LHCN-M2 (cell line): ENCODE measurements at regions not wholly inside any gene's neighbourhood (a gene's known extent, or its start where the extent isn't known, plus 50 kb on each side); places are given as distances from the start of the nearest gene placed in this dataset.

Source experiments
- DNase-seq: peaks from one replicate; pipeline ENCODE4 v3.0.0-alpha.2; 2012; ENCODE audit warnings: low read depth

GRCh38 chr2:193608451-193608850, 1413.7 kb upstream of the TMEFF2 start:
- no peak for DNase-seq

GRCh38 chr2:193590831-193591230, 1396.1 kb upstream of the TMEFF2 start:
- DNase-seq = no peak

GRCh38 chr2:193584522-193584938, 1389.8 kb upstream of the TMEFF2 start:
- peak; percentile 61 for DNase-seq

GRCh38 chr2:193583638-193584400, 1389.1 kb upstream of the TMEFF2 start:
- DNase-seq = peak; percentile 64

GRCh38 chr2:193581807-193582206, 1387.1 kb upstream of the TMEFF2 start:
- DNase-seq = no peak

GRCh38 chr2:193580176-193580950, 1385.6 kb upstream of the TMEFF2 start:
- no peak for DNase-seq

- DNase-seq = no peak
These were observed 1372.2 kb upstream of the TMEFF2 start for GRCh38 chr2:193566886-193567285.

GRCh38 chr2:193566276-193566675, 1371.5 kb upstream of the TMEFF2 start:
- DNase-seq = no peak

GRCh38 chr2:193562031-193562430, 1367.3 kb upstream of the TMEFF2 start:
- DNase-seq = no peak

GRCh38 chr2:193561054-193561453, 1366.3 kb upstream of the TMEFF2 start:
- DNase-seq = no peak

- peak; percentile 71 for DNase-seq
These were observed 1362.2 kb upstream of the TMEFF2 start for GRCh38 chr2:193556766-193557470.

- no peak for DNase-seq
These were observed 1354.9 kb upstream of the TMEFF2 start for GRCh38 chr2:193549661-193550060.

- DNase-seq = peak; percentile 40
These were observed 1348.0 kb upstream of the TMEFF2 start for GRCh38 chr2:193542762-193543161.

GRCh38 chr2:193539188-193539587, 1344.5 kb upstream of the TMEFF2 start:
- DNase-seq = no peak

- DNase-seq = no peak
These were observed 1343.3 kb upstream of the TMEFF2 start for GRCh38 chr2:193538061-193538460.

GRCh38 chr2:193537531-193537930, 1342.8 kb upstream of the TMEFF2 start:
- DNase-seq = no peak

GRCh38 chr2:193528458-193528857, 1333.7 kb upstream of the TMEFF2 start:
- DNase-seq = no peak

GRCh38 chr2:193527146-193527545, 1332.4 kb upstream of the TMEFF2 start:
- no peak for DNase-seq

- DNase-seq = peak; percentile 36
These were observed 1328.9 kb upstream of the TMEFF2 start for GRCh38 chr2:193523662-193524061.

GRCh38 chr2:193521523-193521922, 1326.8 kb upstream of the TMEFF2 start:
- DNase-seq = no peak

GRCh38 chr2:193520709-193521458, 1326.2 kb upstream of the TMEFF2 start:
- no peak for DNase-seq
